B cell (primary cell): ENCODE measurements at regions not wholly inside any gene's neighbourhood (a gene's known extent, or its start where the extent isn't known, plus 50 kb on each side); places are given as distances from the start of the nearest gene placed in this dataset.

ENCODE experiments used
- ATAC-seq: fragments of 200-7000 bp; cut with Tn5 transposase; one replicate; pipeline ENCODE4 v1.10.0; 2021; ENCODE audit warnings: low read depth, mild to moderate bottlenecking, moderate number of reproducible peaks, moderate library complexity
- CTCF ChIA-PET: fragments of 350-600 bp; sonication (Branson Sonifier 250); formaldehyde crosslinking; loops from one replicate; lab custom pipeline; 2021; ENCODE audit warnings: antibody characterized with exemption, inconsistent platforms; lab: Charles Lee
- POLR2A ChIA-PET: fragments of 350-600 bp; sonication (Branson Sonifier 250); formaldehyde crosslinking; loops from one replicate; lab custom pipeline; 2021; ENCODE audit warnings: antibody characterized with exemption; lab: Charles Lee
- DNase-seq: peaks from one replicate; pipeline ENCODE4 v3.0.0; 2013
- H2AFZ ChIP-seq: 2 replicates; pipeline ENCODE4 v1.6.1; 2012; ENCODE audit warnings: mild to moderate bottlenecking, low read depth, low read length; ENCODE audit not compliant: insufficient read depth, poor library complexity, severe bottlenecking
- H3K27ac ChIP-seq, 2 donors: 1 replicate in 1 of 2; 2 replicates in 1 of 2; pipeline ENCODE4 v1.5.1; 2012 to 2013; ENCODE audit warnings: low read length in 2 of 2, mild to moderate bottlenecking in 2 of 2, moderate library complexity in 1 of 2
- H3K27me3 ChIP-seq, 4 experiments: fragments of 200-600 bp in 1 of 4; sonication (generic) in 1 of 4; replicated peaks in 1 of 4; 1 replicate in 2 of 4; 2 replicates in 2 of 4; pipeline versions ENCODE4 v1.6.1 to v1.7.0; 2013 to 2016; ENCODE audit warnings: low read length in 3 of 4, mild to moderate bottlenecking in 2 of 4, mixed read lengths in 1 of 4, moderate library complexity in 1 of 4; ENCODE audit not compliant: insufficient read depth in 4 of 4, control insufficient read depth in 3 of 4; ENCODE audit errors: control extremely low read depth in 1 of 4
- H3K36me3 ChIP-seq, 2 experiments: replicated peaks in 1 of 2; 1 replicate in 1 of 2; 2 replicates in 1 of 2; pipeline versions ENCODE4 v1.6.1 to v1.7.1; 2013; ENCODE audit warnings: low read length in 1 of 2; ENCODE audit not compliant: insufficient read depth in 2 of 2, control insufficient read depth in 1 of 2; ENCODE audit errors: control extremely low read depth in 1 of 2, extremely low read depth in 1 of 2
- H3K4me1 ChIP-seq, 2 donors: fragments of 200-600 bp in 1 of 2; sonication (generic) in 1 of 2; 1 replicate in 1 of 2; 2 replicates in 1 of 2; pipeline versions ENCODE4 v1.5.1 to v1.6.1; 2013 to 2017; ENCODE audit warnings: low read length in 2 of 2; ENCODE audit not compliant: control insufficient read depth in 2 of 2, insufficient read depth in 2 of 2
- H3K4me2 ChIP-seq: replicated peaks from 2 replicates; pipeline ENCODE3; 2012; ENCODE audit warnings: mild to moderate bottlenecking, low read depth, low read length; ENCODE audit not compliant: poor library complexity, severe bottlenecking
- H3K4me3 ChIP-seq, 5 experiments: fragments of 200-600 bp in 1 of 5; sonication (generic) in 1 of 5; 1 replicate in 3 of 5; 2 replicates in 2 of 5; pipeline versions ENCODE4 v1.5.1 to v1.7.0; 2011 to 2016; ENCODE audit warnings: low read length in 4 of 5, mild to moderate bottlenecking in 4 of 5, low read depth in 2 of 5, control low read depth in 1 of 5, moderate library complexity in 1 of 5; ENCODE audit not compliant: insufficient read depth in 1 of 5; ENCODE audit errors: control extremely low read depth in 1 of 5, extremely low read depth in 1 of 5
- H3K79me2 ChIP-seq: fragments of 200-600 bp; sonication (generic); one replicate; pipeline ENCODE4 v1.6.0; 2016; ENCODE audit warnings: low read length; ENCODE audit not compliant: control insufficient read depth, insufficient read depth
- H3K9ac ChIP-seq: fragments of 200-600 bp; sonication (generic); 2 replicates; pipeline ENCODE4 v1.6.1; 2017; ENCODE audit warnings: mild to moderate bottlenecking, low read length, moderate library complexity
- H3K9me3 ChIP-seq, 3 donors: one replicate each; pipeline versions ENCODE4 v1.6.1 to v1.7.1; 2013; ENCODE audit warnings: low read length in 2 of 3; ENCODE audit not compliant: control insufficient read depth in 2 of 3, insufficient read depth in 1 of 3; ENCODE audit errors: control extremely low read depth in 1 of 3
- H4K20me1 ChIP-seq: 2 replicates; pipeline ENCODE4 v1.6.0; 2012; ENCODE audit warnings: mild to moderate bottlenecking, low read length; ENCODE audit not compliant: insufficient read depth, control insufficient read depth, poor library complexity, severe bottlenecking
- H3K27ac Mint-ChIP-seq: one replicate; pipeline ENCODE4 v1.8.0; 2021; ENCODE audit warnings: mixed read lengths
- H3K27me3 Mint-ChIP-seq: one replicate; pipeline ENCODE4 v1.8.0; 2021; ENCODE audit warnings: mixed read lengths
- H3K4me1 Mint-ChIP-seq: one replicate; pipeline ENCODE4 v1.8.0; 2021; ENCODE audit warnings: mixed read lengths
- H3K4me3 Mint-ChIP-seq: one replicate; pipeline ENCODE4 v1.8.0; 2021; ENCODE audit warnings: mixed read lengths
- H3K9me3 Mint-ChIP-seq: one replicate; pipeline ENCODE4 v1.8.0; 2022; ENCODE audit warnings: mixed read lengths; ENCODE audit not compliant: insufficient read depth
- EZH2 ChIP-seq: IDR thresholded peaks from 2 replicates; pipeline ENCODE4 v1.6.1; 2012; ENCODE audit warnings: borderline replicate concordance, low read depth, mild to moderate bottlenecking, moderate library complexity, low read length; ENCODE audit not compliant: insufficient read depth, poor library complexity, severe bottlenecking
- WGBS: methylation state at CpG from one replicate; pipeline ENCODE4 v1.1.5; 2013; ENCODE audit warnings: missing lambda C conversion rate; ENCODE audit not compliant: insufficient coverage; 5-methylcytosine and 5-hydroxymethylcytosine counted together
- intact Hi-C: fragments of 100-400 bp; cut with micrococcal nuclease; formaldehyde crosslinking; loops from one replicate; pipeline ENCODE4 v1.10.0; 2022
- TF ChIP-seq, protein P1 (sequence below): fragments of 200-600 bp; IDR thresholded peaks from one replicate; pipeline ENCODE4 v1.8.0; 2022; ENCODE audit warnings: antibody characterized with exemption, mild to moderate bottlenecking

GRCh38 chr1:96474985-96475743, 246.4 kb upstream of the PTBP2 start:
- Histone ChIP-seq H3K9me3 (no peaks in the 10 kb centered on the region), H3K4me1 (no peaks in the 10 kb centered on the region), H3K4me3 (no peak overlapping the region), H3K36me3 (no peaks in the 10 kb centered on the region), H3K27ac (no peak overlapping the region), H4K20me1 (no peaks in the 10 kb centered on the region), H3K27me3 (no peaks in the 10 kb centered on the region), H3K4me2 (no peak overlapping the region), H3K9ac (no peak overlapping the region), H2AFZ (no peak overlapping the region), H3K79me2 (no peaks in the 10 kb centered on the region)
- ChIA-PET POLR2A (no interaction called here), CTCF (no interaction called here)
- H3K9me3 Mint-ChIP-seq: peaks cover 2% of the 10 kb centered on the region
- H3K27me3 Mint-ChIP-seq: no peaks in the 10 kb centered on the region
- DNase-seq (no peak), ATAC-seq (no peak)
- H3K4me1 Mint-ChIP-seq: no peaks in the 10 kb centered on the region
- no peak overlapping the region for H3K27ac Mint-ChIP-seq
- TF ChIP-seq EZH2: no peak
- TF ChIP-seq, protein P1, sequence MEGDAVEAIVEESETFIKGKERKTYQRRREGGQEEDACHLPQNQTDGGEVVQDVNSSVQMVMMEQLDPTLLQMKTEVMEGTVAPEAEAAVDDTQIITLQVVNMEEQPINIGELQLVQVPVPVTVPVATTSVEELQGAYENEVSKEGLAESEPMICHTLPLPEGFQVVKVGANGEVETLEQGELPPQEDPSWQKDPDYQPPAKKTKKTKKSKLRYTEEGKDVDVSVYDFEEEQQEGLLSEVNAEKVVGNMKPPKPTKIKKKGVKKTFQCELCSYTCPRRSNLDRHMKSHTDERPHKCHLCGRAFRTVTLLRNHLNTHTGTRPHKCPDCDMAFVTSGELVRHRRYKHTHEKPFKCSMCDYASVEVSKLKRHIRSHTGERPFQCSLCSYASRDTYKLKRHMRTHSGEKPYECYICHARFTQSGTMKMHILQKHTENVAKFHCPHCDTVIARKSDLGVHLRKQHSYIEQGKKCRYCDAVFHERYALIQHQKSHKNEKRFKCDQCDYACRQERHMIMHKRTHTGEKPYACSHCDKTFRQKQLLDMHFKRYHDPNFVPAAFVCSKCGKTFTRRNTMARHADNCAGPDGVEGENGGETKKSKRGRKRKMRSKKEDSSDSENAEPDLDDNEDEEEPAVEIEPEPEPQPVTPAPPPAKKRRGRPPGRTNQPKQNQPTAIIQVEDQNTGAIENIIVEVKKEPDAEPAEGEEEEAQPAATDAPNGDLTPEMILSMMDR: no peak
- H3K4me3 Mint-ChIP-seq: no peak overlapping the region
- WGBS: 85% methylated on average over 4 of the region's 7 CpGs
- intact Hi-C loops: no loop called here

DNA sequence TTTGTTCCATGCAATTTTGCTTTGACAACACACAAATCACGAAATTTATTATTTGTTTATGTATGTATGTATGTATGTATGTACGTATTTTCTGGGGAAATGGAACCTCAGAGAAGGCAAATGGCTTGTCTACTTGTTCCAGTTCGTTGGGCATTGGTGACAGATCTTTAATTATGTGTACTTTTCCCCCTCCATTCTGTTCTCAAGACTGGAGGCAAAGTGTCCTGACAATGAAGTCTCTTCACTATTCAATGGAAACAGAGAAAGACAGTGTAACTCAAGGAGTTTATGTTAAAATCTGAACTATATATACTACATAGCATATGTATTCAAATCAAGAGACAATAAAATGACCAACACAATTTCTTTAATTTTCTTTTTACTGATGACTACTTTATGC, 245.7 kb upstream of the PTBP2 start:
- Mint-ChIP-seq H3K27ac (no peak overlapping the region), H3K9me3 (peaks cover 2% of the 10 kb centered on the region), H3K27me3 (no peaks in the 10 kb centered on the region), H3K4me1 (no peaks in the 10 kb centered on the region), H3K4me3 (no peak overlapping the region)
- intact Hi-C loops: no loop called here
- CTCF ChIA-PET: no interaction called here
- Histone ChIP-seq H3K27ac (no peak overlapping the region), H3K27me3 (no peaks in the 10 kb centered on the region), H3K9me3 (no peaks in the 10 kb centered on the region), H3K79me2 (no peaks in the 10 kb centered on the region), H3K4me2 (no peak overlapping the region), H3K4me3 (no peak overlapping the region), H3K36me3 (no peaks in the 10 kb centered on the region), H2AFZ (no peak overlapping the region), H3K9ac (no peak overlapping the region), H3K4me1 (no peaks in the 10 kb centered on the region), H4K20me1 (no peaks in the 10 kb centered on the region)
- WGBS: no CpG with 5 or more reads among the region's 3 CpGs
- no peak for ATAC-seq
- POLR2A ChIA-PET: no interaction called here
- TF ChIP-seq EZH2: no peak
- TF ChIP-seq, protein P1: no peak
- no peak for DNase-seq
